ENCODE measurements at regions not wholly inside any gene's neighbourhood (a gene's known extent, or its start where the extent isn't known, plus 50 kb on each side); places are given as distances from the start of the nearest gene placed in this dataset.

GRCh38 chr22:34976886-34977285, 89.1 kb upstream of the ISX start:
- DNase-seq, result no peak
- no peak overlapping the region for H3K27ac ChIP-seq
- H3K4me3 ChIP-seq, result no peak overlapping the region
- H3K4me1 ChIP-seq, result no peaks in the 10 kb centered on the region
- intact Hi-C loops (cut with DNase I; ENCODE audit: low total_unique reads), result no loop called here
- no peaks in the 10 kb centered on the region for H3K9me3 ChIP-seq
- 88 to 89% methylated on average over 2 of the region's 2 CpGs for WGBS, 2 donors
- TF ChIP-seq CTCF (IDR thresholded peaks at IDR 0.05) (no peak), POLR2A (IDR thresholded peaks at IDR 0.05) (no peak)
- no peaks in the 10 kb centered on the region for H3K27me3 ChIP-seq
- H3K36me3 ChIP-seq (ENCODE audit: low read depth, missing control alignments), result peaks cover 2% of the 10 kb centered on the region

GRCh38 chr22:34986523-34986922, 79.4 kb upstream of the ISX start:
- intact Hi-C loops (cut with DNase I; ENCODE audit: low total_unique reads), result no loop called here
- TF ChIP-seq CTCF (IDR thresholded peaks at IDR 0.05) (no peak), POLR2A (IDR thresholded peaks at IDR 0.05) (no peak)
- Histone ChIP-seq H3K9me3 (no peaks in the 10 kb centered on the region), H3K27ac (no peak overlapping the region), H3K4me3 (no peak overlapping the region), H3K27me3 (no peaks in the 10 kb centered on the region), H3K4me1 (no peaks in the 10 kb centered on the region), H3K36me3 (ENCODE audit: low read depth, missing control alignments) (no peaks in the 10 kb centered on the region)
- DNase-seq, result no peak
- 36 to 39% methylated on average over 1 of the region's 1 CpG for WGBS, 2 donors

- TF ChIP-seq POLR2A (IDR thresholded peaks at IDR 0.05) (no peak), CTCF (IDR thresholded peaks at IDR 0.05) (no peak)
- Histone ChIP-seq H3K9me3 (no peaks in the 10 kb centered on the region), H3K4me3 (no peak overlapping the region), H3K27ac (no peak overlapping the region), H3K27me3 (no peaks in the 10 kb centered on the region), H3K4me1 (no peaks in the 10 kb centered on the region), H3K36me3 (ENCODE audit: low read depth, missing control alignments) (no peaks in the 10 kb centered on the region)
- WGBS, 2 donors, result 69 to 83% methylated on average over 5 of the region's 5 CpGs
- DNase-seq, result no peak
- intact Hi-C loops (cut with DNase I; ENCODE audit: low total_unique reads), result no loop called here
These were observed 73.3 kb upstream of the ISX start for GRCh38 chr22:34992672-34993071.

- Histone ChIP-seq H3K9me3 (no peaks in the 10 kb centered on the region), H3K4me1 (no peaks in the 10 kb centered on the region), H3K36me3 (ENCODE audit: low read depth, missing control alignments) (no peaks in the 10 kb centered on the region), H3K27ac (no peak overlapping the region), H3K4me3 (no peak overlapping the region), H3K27me3 (no peaks in the 10 kb centered on the region)
- TF ChIP-seq POLR2A (IDR thresholded peaks at IDR 0.05), result no peak
- no peak for TF ChIP-seq CTCF (IDR thresholded peaks at IDR 0.05)
- DNase-seq, result no peak
- intact Hi-C loops (cut with DNase I; ENCODE audit: low total_unique reads), result no loop called here
- WGBS, 2 donors, result 86 to 89% methylated on average over 3 of the region's 3 CpGs
These were observed 72.4 kb upstream of the ISX start for GRCh38 chr22:34993548-34993947.

GRCh38 chr22:34997633-34998299, 68.2 kb upstream of the ISX start:
- TF ChIP-seq CTCF (IDR thresholded peaks at IDR 0.05), result no peak
- TF ChIP-seq POLR2A (IDR thresholded peaks at IDR 0.05), result no peak
- H3K27ac ChIP-seq, result no peak overlapping the region
- H3K9me3 ChIP-seq, result no peaks in the 10 kb centered on the region
- intact Hi-C loops (cut with DNase I; ENCODE audit: low total_unique reads), result no loop called here
- no peaks in the 10 kb centered on the region for H3K4me1 ChIP-seq
- H3K27me3 ChIP-seq, result no peaks in the 10 kb centered on the region
- WGBS, 2 donors, result 87% methylated on average over 9 of the region's 9 CpGs
- no peaks in the 10 kb centered on the region for H3K36me3 ChIP-seq (ENCODE audit: low read depth, missing control alignments)
- H3K4me3 ChIP-seq, result no peak overlapping the region
- no peak for DNase-seq

Measured in testis (tissue), 2 donors.